Amniotic stem cell (primary cell): ENCODE measurements at regions not wholly inside any gene's neighbourhood (a gene's known extent, or its start where the extent isn't known, plus 50 kb on each side); places are given as distances from the start of the nearest gene placed in this dataset.

ENCODE experiments used
- DNase-seq: peaks from one replicate; lab custom pipeline; 2025; lab: John Stamatoyannopoulos, UW

- DNase-seq = no peak
These were observed 103.8 kb upstream of the MME start for GRCh38 chr3:154976072-154976983.

GRCh38 chr3:154973851-154974250 lies 106.3 kb upstream of the MME start:
- DNase-seq = no peak

- no peak for DNase-seq
These were observed 107.2 kb upstream of the MME start for GRCh38 chr3:154972951-154973350.

- no peak for DNase-seq
These were observed 108.3 kb upstream of the MME start for GRCh38 chr3:154971771-154972326.

GRCh38 chr3:154971341-154971740 lies 108.8 kb upstream of the MME start:
- DNase-seq = no peak

- DNase-seq = no peak
These were observed 109.3 kb upstream of the MME start for GRCh38 chr3:154970797-154971196.

GRCh38 chr3:154969366-154969765 lies 110.8 kb upstream of the MME start:
- DNase-seq = no peak

GRCh38 chr3:154967090-154967489 lies 113.0 kb upstream of the MME start:
- no peak for DNase-seq

- no peak for DNase-seq
These were observed 123.3 kb upstream of the MME start for GRCh38 chr3:154956815-154957214.

GRCh38 chr3:154955907-154956533 lies 124.1 kb upstream of the MME start:
- no peak for DNase-seq

- peak; percentile 26 for DNase-seq
These were observed 125.4 kb upstream of the MME start for GRCh38 chr3:154954757-154955156.

- DNase-seq = no peak
These were observed 126.6 kb upstream of the MME start for GRCh38 chr3:154953538-154953937.

- no peak for DNase-seq
These were observed 127.6 kb upstream of the MME start for GRCh38 chr3:154952553-154952952.

- DNase-seq = no peak
These were observed 136.1 kb upstream of the MME start for GRCh38 chr3:154943981-154944380.

- DNase-seq = no peak
These were observed 137.3 kb upstream of the MME start for GRCh38 chr3:154942827-154943226.

GRCh38 chr3:154936196-154936595 lies 143.9 kb upstream of the MME start:
- no peak for DNase-seq

GRCh38 chr3:154933581-154933980 lies 146.5 kb upstream of the MME start:
- no peak for DNase-seq

GRCh38 chr3:154932633-154933032 lies 147.5 kb upstream of the MME start:
- DNase-seq = no peak

GRCh38 chr3:154931484-154931883 lies 148.6 kb upstream of the MME start:
- DNase-seq = no peak

- DNase-seq = no peak
These were observed 153.4 kb upstream of the MME start for GRCh38 chr3:154926721-154927120.

GRCh38 chr3:154921351-154921750 lies 158.8 kb upstream of the MME start:
- no peak for DNase-seq

- DNase-seq = no peak
These were observed 160.9 kb upstream of the MME start for GRCh38 chr3:154919226-154919625.

- DNase-seq = no peak
These were observed 175.8 kb upstream of the MME start for GRCh38 chr3:154904328-154904727.
